HG02943 (cell line): ENCODE measurements at regions not wholly inside any gene's neighbourhood (a gene's known extent, or its start where the extent isn't known, plus 50 kb on each side); places are given as distances from the start of the nearest gene placed in this dataset.

Source experiments
- ATAC-seq: cut with Tn5 transposase; IDR thresholded peaks from one replicate; pipeline ENCODE4 v1.9.1; 2021; ENCODE audit warnings: mild to moderate bottlenecking, low read depth, moderate library complexity; ENCODE audit not compliant: unreplicated experiment

DNA sequence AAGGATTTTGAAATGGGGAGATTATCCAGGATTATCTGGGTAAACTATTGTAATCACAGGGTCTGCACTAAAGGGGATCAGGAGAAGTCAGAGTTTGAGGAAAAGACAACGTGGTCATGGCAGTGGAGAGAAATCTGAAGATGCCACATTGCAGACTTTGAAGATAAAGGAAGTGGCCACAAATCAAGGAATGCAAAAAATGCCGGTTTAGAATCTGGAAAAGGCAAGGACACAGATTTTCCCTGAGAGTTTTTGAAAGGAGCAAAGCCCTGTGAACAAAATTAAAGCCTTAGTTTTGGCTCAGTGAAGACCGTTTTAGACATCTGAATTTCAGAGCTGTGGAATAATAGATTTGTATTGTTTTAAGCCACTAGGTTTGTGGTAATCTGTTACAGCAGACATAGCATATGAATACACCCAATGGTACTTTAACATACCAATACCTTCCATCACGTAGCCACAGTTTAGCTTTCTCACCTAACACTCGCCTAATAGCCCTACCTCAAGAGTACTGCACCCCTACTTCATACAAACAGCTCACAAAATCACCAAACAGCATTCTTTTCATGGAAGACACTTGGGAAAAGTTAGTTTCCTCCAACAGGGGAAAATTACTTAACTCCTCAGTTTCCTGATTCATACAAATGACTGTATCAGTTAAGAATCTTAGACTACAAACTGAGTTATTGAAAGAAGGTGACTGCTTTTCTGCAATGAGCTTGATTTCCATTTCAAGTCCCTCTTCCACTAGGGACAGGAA lies 446.5 kb downstream of the INHBA start:
- no peak for ATAC-seq

DNA sequence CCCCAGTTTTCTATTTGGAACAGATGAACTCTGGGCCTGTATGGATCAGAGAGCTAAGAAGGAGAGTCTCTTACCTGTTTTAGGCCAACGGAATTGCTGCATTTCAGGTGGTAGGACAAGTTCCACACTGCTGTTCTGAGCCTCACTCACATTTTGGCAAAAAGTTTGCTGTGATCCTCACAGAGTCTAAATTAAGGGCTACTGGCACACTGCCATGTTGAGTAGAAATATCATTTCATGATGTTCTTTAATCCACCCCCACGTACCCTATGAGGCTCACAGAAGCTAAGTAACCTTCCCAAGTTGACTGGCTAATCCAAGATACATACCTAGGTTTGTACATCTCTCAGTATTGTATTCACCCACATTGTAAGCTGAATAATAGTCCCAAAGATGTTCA lies 447.2 kb downstream of the INHBA start:
- no peak for ATAC-seq

DNA sequence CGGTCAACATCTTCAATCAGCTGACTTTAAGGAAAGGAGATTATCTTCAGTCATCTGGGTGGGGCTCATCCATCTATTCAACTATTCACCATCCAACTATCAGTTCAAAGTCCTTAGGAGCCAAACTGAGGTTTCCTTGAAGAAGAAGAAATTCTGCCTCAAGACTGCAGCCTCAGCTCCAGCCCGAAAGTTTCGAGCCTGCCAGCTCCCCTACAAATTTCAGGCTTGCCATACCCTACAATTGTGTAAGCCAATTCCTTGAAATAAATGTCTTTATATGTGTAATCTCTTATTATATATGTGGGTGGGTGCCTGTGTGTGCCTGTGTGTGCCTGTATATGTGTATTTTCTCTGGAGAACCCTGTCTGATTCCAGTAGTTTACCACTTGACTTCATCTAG lies 447.8 kb downstream of the INHBA start:
- no peak for ATAC-seq

DNA sequence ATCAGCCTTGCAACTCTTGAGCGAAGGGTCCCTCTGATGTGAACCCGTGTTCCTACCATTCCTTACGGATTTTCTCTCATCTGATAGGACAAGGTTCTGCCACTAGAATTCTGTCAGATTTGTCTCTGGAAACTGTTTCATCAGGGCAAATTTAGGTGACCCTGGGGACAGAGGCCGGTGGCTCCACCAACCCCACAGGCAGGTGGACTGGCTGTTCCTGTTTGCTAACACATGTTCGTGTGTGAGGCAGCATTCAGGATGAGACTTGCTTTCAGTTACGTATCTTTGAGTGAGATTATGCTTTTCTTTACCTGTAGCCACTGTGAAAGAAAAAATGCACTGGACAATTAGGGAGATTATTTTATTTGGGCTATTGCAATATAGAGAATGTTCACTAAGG lies 449.9 kb downstream of the INHBA start:
- no peak for ATAC-seq

DNA sequence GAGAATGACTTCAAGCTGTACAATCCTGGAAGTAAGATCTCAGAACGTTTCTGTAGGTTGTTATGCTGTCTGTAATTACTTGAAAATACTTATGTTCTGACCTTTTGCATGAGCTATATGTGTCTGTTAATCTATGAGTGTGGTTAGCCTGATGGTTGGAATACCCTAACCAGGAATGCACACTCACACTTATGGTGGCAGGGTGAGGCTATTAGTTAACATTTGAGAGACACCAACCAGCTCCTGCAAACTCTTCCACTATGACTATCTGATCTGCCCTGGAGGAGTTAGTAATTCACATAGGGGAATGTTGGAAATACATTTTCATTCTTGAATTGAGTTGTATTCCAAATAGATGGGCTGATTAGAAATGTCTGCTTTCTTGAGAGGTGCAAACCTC lies 450.3 kb downstream of the INHBA start:
- ATAC-seq, result no peak

DNA sequence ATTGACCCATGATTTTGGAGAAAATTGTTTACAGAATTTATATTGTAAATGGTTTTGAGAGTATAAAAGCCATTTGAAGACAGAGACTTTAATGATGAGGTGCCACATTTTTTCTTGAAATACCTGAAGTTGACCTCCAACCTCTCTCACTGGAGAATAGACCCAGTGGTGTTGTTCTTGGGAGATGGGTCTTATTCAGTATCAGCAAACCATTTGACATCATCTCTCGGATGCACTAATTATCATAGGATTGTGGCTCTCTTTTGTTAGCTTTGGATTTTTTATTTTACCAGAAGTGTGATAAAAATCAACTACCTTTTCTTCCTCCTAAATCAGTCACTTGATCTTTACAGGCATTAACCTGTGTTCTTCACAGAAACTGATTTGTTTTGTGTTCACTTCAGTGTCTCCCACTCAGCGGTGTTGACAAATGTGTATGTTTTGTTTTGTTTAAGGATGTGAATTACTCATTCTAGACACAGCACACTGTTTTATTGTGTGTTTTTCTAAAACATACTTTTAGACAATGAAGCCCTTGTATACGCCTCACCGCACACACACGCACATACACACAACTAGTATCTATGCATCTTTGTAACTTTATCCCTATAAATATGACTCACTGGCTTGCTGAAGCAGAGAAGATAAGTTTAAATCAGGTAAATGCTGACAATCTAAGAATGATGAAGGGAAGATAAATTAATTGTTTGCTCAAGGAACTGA lies 455.6 kb downstream of the INHBA start:
- no peak for ATAC-seq

DNA sequence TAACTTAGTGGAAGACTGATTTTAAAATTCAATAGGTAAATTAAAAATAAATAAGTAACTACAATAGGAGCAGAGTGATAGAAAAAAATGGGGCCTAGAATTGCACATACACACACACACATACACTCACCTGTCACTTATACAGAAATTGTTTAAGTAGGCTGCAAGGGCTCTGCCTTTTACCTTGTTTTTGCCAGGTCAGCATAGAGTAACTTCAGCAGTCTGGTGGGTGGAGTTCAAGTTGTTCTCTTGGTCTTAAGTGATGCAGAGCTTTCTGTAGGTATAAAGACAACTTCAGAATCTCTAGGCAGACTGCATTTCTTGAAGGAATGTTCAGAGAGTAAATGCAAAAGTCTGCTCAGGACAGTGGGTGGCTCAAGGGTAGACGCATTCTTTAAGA lies 457.0 kb downstream of the INHBA start:
- no peak for ATAC-seq

DNA sequence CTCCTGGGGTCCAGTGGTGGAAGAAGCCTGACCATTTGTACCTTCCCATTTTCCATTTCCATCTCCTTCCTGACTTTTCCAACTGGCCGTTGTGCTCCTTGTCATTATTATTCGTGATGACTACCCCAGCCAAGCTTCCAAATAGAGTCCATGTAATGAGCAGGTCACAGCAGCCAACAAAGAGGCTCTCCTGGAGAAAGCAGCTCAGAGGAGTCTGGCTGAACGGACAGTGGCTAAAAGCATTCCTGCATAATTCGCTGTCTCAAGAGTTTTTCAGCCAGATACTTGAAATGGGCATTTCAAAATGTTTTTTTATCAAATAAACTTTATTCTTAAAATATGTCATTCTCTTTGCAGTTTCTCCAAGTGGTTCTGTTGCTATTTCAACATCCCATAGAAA lies 458.6 kb downstream of the INHBA start:
- ATAC-seq, result no peak

DNA sequence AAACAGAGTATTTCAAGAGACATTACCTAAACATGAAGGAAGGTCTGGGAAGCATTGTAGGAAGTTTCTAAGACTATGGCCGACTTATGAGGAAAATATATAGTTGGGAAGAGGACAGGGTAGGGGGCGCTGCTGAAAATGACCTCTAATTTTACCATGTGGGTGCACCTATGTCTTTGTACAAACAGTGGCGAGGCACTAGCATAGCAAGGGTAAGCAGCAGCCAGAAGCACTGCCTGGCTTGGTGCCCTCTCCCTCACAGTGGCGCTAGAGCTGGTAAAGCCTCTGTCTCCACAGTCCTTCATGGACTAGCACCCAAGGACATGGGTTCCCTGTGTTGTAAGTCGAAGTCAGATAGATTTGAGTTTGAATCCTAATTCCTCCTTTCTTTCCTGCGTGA lies 461.2 kb downstream of the INHBA start:
- ATAC-seq, result no peak

DNA sequence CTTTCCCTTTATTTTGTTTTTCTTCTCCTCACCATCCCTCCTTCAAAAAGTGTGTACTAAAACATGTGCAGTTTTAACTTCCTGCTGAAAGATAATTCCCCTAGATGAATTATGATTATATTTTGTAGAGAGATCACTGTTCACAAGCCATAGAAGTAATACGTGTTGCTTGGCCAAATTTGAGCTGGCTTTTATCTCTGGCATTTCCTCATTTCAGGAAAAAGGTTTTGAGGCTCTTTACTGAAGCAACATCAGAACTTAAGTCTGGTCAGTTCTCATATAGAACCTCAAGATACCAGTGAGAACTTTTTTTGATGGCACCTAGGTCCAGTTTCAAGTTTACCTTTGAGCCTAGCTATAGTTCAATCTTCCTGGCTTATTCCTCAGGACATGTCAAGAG lies 463.3 kb downstream of the INHBA start:
- ATAC-seq, result no peak

DNA sequence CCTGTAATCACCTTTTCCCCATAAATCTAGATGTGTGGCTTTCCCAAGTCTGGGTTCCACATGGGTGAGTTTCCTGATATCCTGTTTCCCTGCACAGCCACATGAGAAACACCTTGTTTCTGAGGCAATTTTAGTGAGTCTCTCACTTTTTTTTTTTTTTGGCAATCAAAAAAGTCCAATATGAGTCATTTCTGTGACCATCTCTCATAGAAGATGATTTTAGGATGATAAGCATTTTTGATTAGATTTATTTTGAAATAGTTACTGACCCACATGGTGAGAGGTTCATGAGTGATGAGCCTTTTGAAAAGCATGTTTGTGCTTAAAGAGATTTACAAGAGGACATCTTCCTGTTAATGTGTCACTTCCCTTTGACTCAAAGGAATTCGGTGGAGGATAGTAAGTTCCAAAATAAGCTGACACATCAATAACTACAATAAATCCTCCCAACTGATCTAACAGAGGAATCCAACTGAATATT lies 464.0 kb downstream of the INHBA start:
- ATAC-seq, result no peak

DNA sequence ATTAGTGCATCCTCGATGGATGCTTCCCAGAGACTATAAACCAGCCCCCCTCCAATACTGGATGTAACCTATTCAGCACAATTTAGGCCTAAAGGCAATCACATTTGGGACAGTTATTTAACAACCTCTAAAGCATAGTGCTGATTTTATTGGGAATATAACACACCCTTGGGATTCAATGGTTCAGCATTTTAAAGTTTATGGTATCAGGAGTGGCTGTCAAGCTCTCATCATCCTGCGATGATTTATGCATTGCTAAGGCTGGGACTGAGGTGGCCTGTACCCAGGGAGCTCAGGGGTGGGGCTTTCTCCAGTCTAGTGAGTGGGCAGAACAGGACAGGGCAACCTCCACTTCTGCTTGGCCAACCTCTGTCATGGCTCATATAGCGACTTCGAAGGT lies 464.9 kb downstream of the INHBA start:
- ATAC-seq, result no peak

DNA sequence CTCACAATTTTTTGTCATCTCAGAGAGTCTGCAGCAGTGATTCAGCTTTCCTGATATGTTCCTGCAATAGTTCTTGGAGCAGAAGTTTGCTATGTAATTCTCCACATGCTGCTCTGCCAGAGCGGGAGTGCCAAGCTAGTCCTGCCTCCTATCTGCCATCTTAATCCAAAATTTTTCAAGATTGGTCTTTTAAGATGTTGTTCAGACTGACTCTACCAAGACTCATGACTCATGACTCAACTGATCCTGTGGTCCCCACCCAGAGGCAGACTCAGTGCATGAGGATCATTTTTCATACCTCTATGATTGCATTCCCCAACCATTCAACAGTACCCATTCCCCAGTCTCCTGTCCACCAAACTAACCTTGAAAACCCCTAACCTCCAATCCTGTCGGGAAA lies 470.8 kb downstream of the INHBA start:
- no peak for ATAC-seq

DNA sequence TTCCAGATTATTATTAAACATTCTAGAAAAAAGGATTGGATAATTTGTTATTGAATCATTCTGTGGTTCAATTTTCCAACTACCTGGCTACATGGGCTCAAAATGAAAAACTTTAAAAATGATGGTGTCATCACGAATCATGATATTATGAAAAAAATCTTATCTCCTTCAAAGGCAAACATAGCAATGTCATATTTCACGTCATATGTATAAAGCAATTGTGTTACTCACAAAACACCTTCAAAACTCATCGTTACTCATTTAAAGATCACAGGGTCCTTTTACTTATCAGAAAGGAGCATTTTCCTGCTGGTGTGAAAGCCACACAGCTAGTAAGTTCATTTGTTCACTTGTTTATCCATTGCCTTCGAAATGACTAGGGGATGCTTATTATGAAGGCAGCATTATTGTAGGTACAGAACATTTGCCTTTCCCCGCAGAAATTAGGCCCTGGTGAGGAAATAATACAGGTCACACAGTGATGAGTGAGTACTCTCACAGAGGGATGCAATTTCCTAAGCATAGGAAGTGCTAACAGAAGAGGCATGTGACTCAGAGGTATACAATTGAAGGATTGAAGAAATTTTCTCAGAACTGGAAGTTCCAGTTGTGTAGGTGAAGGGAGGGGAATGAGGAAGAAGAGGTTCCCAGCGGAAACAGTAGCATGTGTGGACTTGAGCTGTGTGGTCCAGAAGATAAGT lies 478.7 kb downstream of the INHBA start:
- ATAC-seq, result no peak

DNA sequence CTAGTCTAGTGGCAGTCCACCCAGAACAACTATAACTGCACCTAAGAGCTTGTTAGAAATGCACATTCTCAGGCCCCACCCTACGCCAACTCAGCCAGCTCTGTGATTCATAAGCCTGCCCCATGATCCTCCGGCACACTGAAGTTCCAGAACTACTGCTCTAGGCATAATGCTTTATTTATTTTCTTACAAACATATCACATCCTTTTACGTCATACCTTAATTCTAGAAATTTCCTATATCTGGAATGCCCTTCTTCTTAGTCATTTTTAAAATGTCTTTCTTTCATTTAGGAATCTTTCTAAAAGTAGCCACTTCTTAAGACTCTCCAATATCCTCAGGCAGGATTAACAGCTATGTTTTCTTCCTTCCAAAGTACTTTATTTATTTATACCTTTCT lies 480.1 kb downstream of the INHBA start:
- ATAC-seq, result no peak

DNA sequence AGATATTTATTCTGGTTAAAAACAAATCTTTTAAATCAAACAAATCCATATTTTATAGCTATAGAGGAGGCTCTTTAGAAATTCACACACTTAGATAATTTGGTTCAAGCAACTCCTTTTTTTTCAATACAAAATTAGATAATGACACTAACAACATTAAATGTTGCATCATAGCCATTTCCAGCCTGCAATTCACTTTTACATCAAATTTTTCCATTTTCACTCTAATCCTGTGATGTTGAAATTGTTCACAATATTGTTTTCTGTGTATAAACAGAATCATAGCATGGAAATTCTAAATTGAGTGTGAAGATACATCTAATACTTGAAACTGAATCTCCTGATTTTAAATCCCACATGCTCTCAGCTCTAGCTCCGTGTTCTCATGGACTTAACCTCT lies 482.6 kb downstream of the INHBA start:
- no peak for ATAC-seq

DNA sequence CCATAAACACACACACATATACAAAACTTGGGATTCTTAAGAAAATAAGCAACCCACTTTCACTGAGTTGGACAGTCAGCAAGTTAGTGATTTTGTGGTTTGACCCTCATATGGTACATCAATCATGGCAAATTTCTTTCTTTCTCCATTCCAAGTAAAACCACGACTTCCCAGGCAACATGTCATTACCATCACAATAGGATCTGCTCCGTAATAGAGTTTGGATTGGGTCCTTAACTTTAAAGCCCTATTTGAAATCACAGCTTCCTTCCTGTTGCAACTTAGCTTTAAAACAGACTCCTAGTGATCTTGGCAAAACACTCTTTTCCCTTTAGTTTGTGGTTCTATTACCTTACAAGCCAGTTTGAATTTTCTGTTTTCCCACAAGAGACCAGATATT lies 483.6 kb downstream of the INHBA start:
- no peak for ATAC-seq

DNA sequence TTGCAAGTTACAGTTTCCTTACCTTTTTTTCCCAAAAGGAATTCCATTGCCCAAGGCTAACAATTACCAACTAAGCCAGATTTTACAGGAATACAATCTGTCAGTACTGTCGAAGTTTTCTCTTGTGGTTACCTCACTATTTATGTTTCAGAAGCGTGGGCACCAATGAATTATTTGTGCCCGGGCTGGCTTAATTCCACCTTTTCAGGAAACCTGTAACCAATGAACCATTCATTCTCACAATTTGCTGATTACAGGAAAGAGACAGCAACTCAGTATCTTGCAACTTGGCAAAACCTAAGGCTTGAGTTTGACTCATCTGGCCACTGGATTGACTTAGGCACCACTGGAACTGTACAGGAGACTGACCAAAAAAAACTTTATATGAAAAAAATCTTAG lies 485.6 kb downstream of the INHBA start:
- no peak for ATAC-seq

DNA sequence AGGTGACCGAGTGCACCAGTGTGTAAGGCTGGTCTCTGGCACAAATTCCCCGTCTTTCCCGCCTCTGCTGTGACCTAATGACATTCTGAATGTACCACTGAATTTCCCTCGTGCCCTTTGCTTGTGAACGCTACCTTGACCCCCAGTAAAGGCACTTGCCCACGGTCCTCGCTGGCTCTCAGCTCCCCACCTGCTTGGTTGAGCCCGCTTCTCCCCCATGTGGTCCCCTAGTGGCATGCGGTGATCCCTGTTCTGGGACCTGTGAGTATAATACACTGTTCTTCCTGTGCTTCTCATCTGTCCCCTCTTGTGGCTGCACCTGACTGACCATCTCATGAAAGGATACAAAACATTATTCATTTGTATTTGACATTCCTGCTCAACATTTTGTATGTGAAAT lies 495.7 kb downstream of the INHBA start:
- no peak for ATAC-seq

DNA sequence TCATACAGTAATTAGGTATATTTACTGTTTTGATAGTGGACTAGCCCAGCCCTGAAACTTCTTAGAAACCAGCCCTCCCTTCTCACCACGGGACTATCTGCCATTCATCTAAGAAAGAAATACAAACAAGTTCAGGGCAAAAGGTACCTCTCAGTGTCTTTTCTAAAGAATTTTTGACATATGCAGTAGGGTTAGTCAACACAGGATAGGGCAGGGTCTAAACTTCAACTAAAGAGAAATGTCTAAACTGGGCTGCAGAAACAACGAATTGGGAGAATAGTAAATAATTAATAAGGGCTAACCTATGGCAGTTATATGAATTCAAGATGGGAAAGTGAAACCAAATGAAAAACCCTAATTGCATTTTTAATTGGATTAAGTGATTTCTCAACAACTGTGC lies 496.6 kb downstream of the INHBA start:
- no peak for ATAC-seq

DNA sequence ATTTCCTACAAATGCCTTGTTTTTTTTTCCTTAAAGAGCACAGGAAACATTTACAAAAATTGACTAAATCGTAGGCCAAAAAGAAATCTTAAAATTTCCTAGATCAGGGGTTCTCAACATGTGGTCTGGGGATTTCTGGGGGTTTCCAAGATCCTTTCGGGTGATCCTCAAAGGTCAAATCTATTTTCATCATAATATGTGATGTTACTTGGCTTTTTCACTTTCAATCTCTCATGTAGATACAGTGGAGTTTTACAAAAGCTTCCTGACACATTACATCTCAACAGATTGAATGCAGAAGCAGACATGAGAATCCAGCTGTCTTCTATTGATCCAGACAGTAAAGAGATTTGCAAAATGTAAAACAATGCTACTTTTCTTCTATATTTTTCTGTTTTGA lies 497.3 kb downstream of the INHBA start:
- no peak for ATAC-seq

DNA sequence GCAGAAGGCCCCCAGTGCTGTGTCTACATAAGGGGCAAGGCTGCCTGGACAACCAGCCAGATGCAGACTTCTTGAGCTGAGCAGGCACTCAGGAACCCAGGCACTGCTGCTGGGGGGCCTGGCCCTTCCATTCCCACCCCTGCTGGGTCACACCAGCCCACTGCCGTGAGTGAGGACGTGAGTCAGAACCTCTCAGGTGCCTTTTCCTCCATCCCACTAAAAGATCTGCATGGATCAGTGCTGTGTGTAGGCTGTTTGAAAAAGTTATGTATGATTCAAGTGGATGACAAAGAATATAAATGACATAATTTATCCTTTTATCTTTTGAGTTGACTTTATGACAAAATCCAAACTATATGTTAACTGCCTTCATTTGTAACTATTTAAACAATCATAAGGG lies 499.3 kb downstream of the INHBA start:
- ATAC-seq, result no peak
